K562 (cell line): ENCODE measurements at regions not wholly inside any gene's neighbourhood (a gene's known extent, or its start where the extent isn't known, plus 50 kb on each side); places are given as distances from the start of the nearest gene placed in this dataset.
"Not testable (repeated sequence)": the region's sequence is repeated elsewhere in the genome, so short reads cannot be mapped to it uniquely, and the experiment has no call there.

ENCODE experiments used
- TF ChIP-seq, protein P1 (sequence below): IDR thresholded peaks from 2 replicates; pipeline ENCODE4 v1.6.1; 2012; ENCODE audit warnings: low read depth, low read length, improper control_type of control experiment, borderline replicate concordance
- TF ChIP-seq, protein P2 (sequence below): sonication (generic); formaldehyde crosslinking; IDR thresholded peaks from 2 replicates; pipeline ENCODE4 v1.8.1; 2022; ENCODE audit warnings: missing genetic modification reagents

DNA sequence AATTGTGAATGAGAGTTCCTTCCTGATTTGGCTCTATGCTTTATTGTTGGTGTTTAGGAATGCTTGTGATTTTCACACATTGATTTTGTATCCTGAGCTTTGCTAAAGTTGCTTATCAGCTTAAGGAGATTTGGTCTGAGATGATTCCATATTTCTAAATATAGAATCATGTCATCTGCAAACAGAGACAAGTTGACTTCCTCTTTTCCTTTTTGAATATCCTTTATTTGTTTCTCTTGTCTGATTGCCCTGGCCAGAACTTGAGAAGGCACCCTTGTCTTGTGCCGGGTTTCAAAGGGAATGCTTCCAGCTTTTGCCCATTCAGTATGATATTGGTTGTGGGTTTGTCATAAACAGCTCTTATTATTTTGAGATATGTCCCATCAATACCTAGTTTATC lies 260.6 kb downstream of the TDRD3 start:
- TF ChIP-seq, protein P1, sequence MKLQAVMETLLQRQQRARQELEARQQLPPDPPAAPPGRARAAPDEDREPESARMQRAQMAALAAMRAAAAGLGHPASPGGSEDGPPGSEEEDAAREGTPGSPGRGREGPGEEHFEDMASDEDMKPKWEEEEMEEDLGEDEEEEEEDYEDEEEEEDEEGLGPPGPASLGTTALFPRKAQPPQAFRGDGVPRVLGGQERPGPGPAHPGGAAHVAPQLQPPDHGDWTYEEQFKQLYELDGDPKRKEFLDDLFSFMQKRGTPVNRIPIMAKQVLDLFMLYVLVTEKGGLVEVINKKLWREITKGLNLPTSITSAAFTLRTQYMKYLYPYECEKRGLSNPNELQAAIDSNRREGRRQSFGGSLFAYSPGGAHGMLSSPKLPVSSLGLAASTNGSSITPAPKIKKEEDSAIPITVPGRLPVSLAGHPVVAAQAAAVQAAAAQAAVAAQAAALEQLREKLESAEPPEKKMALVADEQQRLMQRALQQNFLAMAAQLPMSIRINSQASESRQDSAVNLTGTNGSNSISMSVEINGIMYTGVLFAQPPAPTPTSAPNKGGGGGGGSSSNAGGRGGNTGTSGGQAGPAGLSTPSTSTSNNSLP = not testable (repeated sequence)
- TF ChIP-seq, protein P2, sequence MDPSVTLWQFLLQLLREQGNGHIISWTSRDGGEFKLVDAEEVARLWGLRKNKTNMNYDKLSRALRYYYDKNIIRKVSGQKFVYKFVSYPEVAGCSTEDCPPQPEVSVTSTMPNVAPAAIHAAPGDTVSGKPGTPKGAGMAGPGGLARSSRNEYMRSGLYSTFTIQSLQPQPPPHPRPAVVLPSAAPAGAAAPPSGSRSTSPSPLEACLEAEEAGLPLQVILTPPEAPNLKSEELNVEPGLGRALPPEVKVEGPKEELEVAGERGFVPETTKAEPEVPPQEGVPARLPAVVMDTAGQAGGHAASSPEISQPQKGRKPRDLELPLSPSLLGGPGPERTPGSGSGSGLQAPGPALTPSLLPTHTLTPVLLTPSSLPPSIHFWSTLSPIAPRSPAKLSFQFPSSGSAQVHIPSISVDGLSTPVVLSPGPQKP = not testable (repeated sequence)
